Adrenal gland (tissue), 5 donors: ENCODE measurements at regions not wholly inside any gene's neighbourhood (a gene's known extent, or its start where the extent isn't known, plus 50 kb on each side); places are given as distances from the start of the nearest gene placed in this dataset.

Source experiments
- POLR2A ChIP-seq, 2 donors: fragments of 450-650 bp; IDR thresholded peaks; one replicate each; pipeline ENCODE4 v1.6.1; 2017; ENCODE audit warnings: antibody characterized with exemption in 2 of 2, mild to moderate bottlenecking in 2 of 2, moderate library complexity in 1 of 2
- TF ChIP-seq, protein P1 (sequence below), 6 experiments: fragments of 450-650 bp in 4 of 6; fragments of 200-600 bp in 2 of 6; sonication (generic) in 1 of 6; IDR thresholded peaks; 1 replicate in 5 of 6; 2 replicates in 1 of 6; pipeline versions ENCODE4 v1.5.1 to v1.8.0; 2016 to 2021; ENCODE audit warnings: antibody characterized with exemption in 6 of 6, mild to moderate bottlenecking in 2 of 6, moderate library complexity in 1 of 6
- donor health status: DM: no; HTN: no; CAD: no.

DNA sequence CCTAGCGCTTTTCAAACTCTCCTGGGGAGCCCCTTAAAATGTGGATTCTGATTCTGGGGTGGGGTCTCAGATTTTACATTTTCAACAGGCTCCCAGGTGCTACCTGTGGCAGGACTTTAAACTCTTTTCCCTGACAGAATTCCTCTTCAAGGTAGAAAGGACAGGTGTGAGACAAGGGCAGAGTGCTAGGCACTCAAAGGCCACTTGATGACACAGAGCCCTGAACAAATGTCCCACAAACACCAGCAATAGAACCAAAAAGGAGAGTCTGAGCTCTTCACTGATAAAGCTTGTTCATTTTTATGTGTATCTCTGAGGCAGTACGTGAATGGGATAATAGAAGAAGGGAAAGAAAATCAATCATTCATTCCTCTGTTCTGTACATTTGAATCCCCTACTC is 77.7 kb upstream of the PELI1 start:
- TF ChIP-seq, protein P1, sequence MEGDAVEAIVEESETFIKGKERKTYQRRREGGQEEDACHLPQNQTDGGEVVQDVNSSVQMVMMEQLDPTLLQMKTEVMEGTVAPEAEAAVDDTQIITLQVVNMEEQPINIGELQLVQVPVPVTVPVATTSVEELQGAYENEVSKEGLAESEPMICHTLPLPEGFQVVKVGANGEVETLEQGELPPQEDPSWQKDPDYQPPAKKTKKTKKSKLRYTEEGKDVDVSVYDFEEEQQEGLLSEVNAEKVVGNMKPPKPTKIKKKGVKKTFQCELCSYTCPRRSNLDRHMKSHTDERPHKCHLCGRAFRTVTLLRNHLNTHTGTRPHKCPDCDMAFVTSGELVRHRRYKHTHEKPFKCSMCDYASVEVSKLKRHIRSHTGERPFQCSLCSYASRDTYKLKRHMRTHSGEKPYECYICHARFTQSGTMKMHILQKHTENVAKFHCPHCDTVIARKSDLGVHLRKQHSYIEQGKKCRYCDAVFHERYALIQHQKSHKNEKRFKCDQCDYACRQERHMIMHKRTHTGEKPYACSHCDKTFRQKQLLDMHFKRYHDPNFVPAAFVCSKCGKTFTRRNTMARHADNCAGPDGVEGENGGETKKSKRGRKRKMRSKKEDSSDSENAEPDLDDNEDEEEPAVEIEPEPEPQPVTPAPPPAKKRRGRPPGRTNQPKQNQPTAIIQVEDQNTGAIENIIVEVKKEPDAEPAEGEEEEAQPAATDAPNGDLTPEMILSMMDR (IDR thresholded peaks at IDR 0.05) = no peak
- TF ChIP-seq POLR2A (IDR thresholded peaks at IDR 0.05) = no peak
